ENCODE measurements at regions not wholly inside any gene's neighbourhood (a gene's known extent, or its start where the extent isn't known, plus 50 kb on each side); places are given as distances from the start of the nearest gene placed in this dataset.

GRCh38 chr2:133936601-133937000 is 317.3 kb upstream of the MGAT5 start:
- no TSS peak for BruUV-seq (replicated peaks)
- Mint-ChIP-seq H3K27me3 (ENCODE audit: insufficient read depth, unreplicated experiment) (no peaks in the 10 kb centered on the region), H3K4me1 (ENCODE audit: insufficient read depth, unreplicated experiment) (no peaks in the 10 kb centered on the region), H3K36me3 (ENCODE audit: insufficient read depth, unreplicated experiment) (no peaks in the 10 kb centered on the region), H3K4me3 (ENCODE audit: unreplicated experiment) (no peak overlapping the region), H3K9me3 (ENCODE audit: unreplicated experiment) (no peaks in the 10 kb centered on the region), H3K27ac (ENCODE audit: low read depth, unreplicated experiment) (no peak overlapping the region)
- no peak for TF ChIP-seq CTCF (IDR thresholded peaks at IDR 0.05; ENCODE audit: unreplicated experiment)
- peak; percentile 16 for DNase-seq (ENCODE audit: unreplicated experiment)
- ChIA-PET CTCF (interaction anchor here (0.6 to 2.2 kb wide), 3 partner anchors 10 to 14 kb away, joined by 3 to 4 read pairs (median 4); no protein-coding TSS in a partner anchor), POLR2A (interaction anchor here (0.7 kb wide), 1 partner anchor 146 kb away, joined by 3 read pairs; no protein-coding TSS in a partner anchor)
- intact Hi-C loops (cut with micrococcal nuclease): no loop called here

- Mint-ChIP-seq H3K36me3 (ENCODE audit: insufficient read depth, unreplicated experiment) (no peaks in the 10 kb centered on the region), H3K4me3 (ENCODE audit: unreplicated experiment) (no peak overlapping the region), H3K4me1 (ENCODE audit: insufficient read depth, unreplicated experiment) (no peaks in the 10 kb centered on the region), H3K27me3 (ENCODE audit: insufficient read depth, unreplicated experiment) (no peaks in the 10 kb centered on the region), H3K27ac (ENCODE audit: low read depth, unreplicated experiment) (no peak overlapping the region), H3K9me3 (ENCODE audit: unreplicated experiment) (no peaks in the 10 kb centered on the region)
- no peak for TF ChIP-seq CTCF (IDR thresholded peaks at IDR 0.05; ENCODE audit: unreplicated experiment)
- POLR2A ChIA-PET: no interaction called here
- CTCF ChIA-PET: interaction anchor here (1.5 to 2.2 kb wide), 2 partner anchors 12 to 51 kb away, joined by 3 to 4 read pairs; no protein-coding TSS in a partner anchor
- DNase-seq (ENCODE audit: unreplicated experiment): no peak
- intact Hi-C loops (cut with micrococcal nuclease): no loop called here
- no TSS peak for BruUV-seq (replicated peaks)
These were observed 316.2 kb upstream of the MGAT5 start for GRCh38 chr2:133937669-133938068.

- POLR2A ChIA-PET: no interaction called here
These were observed 313.7 kb upstream of the MGAT5 start for GRCh38 chr2:133940134-133940533.

GRCh38 chr2:133941666-133942065 is 312.2 kb upstream of the MGAT5 start:
- POLR2A ChIA-PET: no interaction called here

More at GRCh38 chr2:133940134-133940533, 313.7 kb upstream of the MGAT5 start:
- DNase-seq (ENCODE audit: unreplicated experiment): no peak
- no peak for TF ChIP-seq CTCF (IDR thresholded peaks at IDR 0.05; ENCODE audit: unreplicated experiment)
- no peak overlapping the region for H3K4me3 Mint-ChIP-seq (ENCODE audit: unreplicated experiment)
- intact Hi-C loops (cut with micrococcal nuclease): no loop called here
- H3K4me1 Mint-ChIP-seq (ENCODE audit: insufficient read depth, unreplicated experiment): no peaks in the 10 kb centered on the region
- CTCF ChIA-PET: interaction anchor here (0.6 kb wide), 2 partner anchors 539 to 586 kb away, joined by 3 read pairs; no protein-coding TSS in a partner anchor
- H3K9me3 Mint-ChIP-seq (ENCODE audit: unreplicated experiment): no peaks in the 10 kb centered on the region
- no TSS peak for BruUV-seq (replicated peaks)
- no peaks in the 10 kb centered on the region for H3K36me3 Mint-ChIP-seq (ENCODE audit: insufficient read depth, unreplicated experiment)
- H3K27me3 Mint-ChIP-seq (ENCODE audit: insufficient read depth, unreplicated experiment): no peaks in the 10 kb centered on the region
- no peak overlapping the region for H3K27ac Mint-ChIP-seq (ENCODE audit: low read depth, unreplicated experiment)

More at GRCh38 chr2:133941666-133942065, 312.2 kb upstream of the MGAT5 start:
- CTCF ChIA-PET: interaction anchor here (1.1 kb wide), 1 partner anchor 58 kb away, joined by 3 read pairs; no protein-coding TSS in a partner anchor
- H3K27ac Mint-ChIP-seq (ENCODE audit: low read depth, unreplicated experiment): no peak overlapping the region
- no peaks in the 10 kb centered on the region for H3K27me3 Mint-ChIP-seq (ENCODE audit: insufficient read depth, unreplicated experiment)
- no peak for DNase-seq (ENCODE audit: unreplicated experiment)
- intact Hi-C loops (cut with micrococcal nuclease): no loop called here
- no TSS peak for BruUV-seq (replicated peaks)
- no peak for TF ChIP-seq CTCF (IDR thresholded peaks at IDR 0.05; ENCODE audit: unreplicated experiment)
- no peak overlapping the region for H3K4me3 Mint-ChIP-seq (ENCODE audit: unreplicated experiment)
- H3K4me1 Mint-ChIP-seq (ENCODE audit: insufficient read depth, unreplicated experiment): no peaks in the 10 kb centered on the region
- no peaks in the 10 kb centered on the region for H3K9me3 Mint-ChIP-seq (ENCODE audit: unreplicated experiment)
- H3K36me3 Mint-ChIP-seq (ENCODE audit: insufficient read depth, unreplicated experiment): no peaks in the 10 kb centered on the region
